ENCODE measurements at regions not wholly inside any gene's neighbourhood (a gene's known extent, or its start where the extent isn't known, plus 50 kb on each side); places are given as distances from the start of the nearest gene placed in this dataset.

DNA sequence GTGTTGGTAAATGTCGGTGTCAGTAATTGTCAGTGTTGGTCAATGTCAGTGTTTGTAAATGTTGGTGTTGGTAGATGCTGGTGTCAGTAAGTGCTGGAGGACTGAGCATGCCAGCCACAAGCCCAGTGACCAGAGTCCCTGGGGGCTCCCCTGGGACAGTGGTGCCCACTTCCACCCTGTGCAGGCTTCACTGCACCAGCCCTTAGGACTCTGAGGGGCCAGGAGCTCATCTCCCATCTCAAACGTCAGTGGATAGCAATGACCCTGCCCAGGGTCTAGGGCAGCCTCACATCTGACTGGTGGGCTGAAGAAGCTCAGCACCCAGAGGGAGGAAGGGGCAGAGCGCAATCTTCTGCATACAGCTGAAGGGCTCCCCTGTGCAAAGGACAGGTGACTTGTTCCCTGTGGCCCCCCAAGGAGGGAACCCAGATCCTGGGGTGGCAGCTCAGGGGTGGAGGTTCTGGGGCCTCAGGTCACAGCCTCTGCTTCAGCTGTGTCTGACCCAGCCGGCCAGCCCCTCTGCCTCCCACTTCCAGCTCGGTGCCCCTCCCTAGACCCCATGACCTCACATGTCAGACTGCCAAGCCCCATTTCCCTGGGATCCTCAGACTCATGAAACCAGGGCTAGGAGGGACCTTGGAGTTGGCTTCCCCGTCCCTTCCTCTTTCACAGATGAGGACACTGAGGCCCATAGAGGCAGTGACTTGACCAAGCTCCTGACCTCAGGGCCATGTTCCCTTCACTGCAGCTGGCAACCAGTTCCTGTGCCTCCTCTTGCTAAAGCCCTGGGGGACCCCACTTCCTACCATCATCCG lies 138.4 kb downstream of the CRYBB2 start:
- TF ChIP-seq, protein P1, sequence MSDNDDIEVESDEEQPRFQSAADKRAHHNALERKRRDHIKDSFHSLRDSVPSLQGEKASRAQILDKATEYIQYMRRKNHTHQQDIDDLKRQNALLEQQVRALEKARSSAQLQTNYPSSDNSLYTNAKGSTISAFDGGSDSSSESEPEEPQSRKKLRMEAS (IDR thresholded peaks at IDR 0.05), result no peak
- TF ChIP-seq, protein P2, sequence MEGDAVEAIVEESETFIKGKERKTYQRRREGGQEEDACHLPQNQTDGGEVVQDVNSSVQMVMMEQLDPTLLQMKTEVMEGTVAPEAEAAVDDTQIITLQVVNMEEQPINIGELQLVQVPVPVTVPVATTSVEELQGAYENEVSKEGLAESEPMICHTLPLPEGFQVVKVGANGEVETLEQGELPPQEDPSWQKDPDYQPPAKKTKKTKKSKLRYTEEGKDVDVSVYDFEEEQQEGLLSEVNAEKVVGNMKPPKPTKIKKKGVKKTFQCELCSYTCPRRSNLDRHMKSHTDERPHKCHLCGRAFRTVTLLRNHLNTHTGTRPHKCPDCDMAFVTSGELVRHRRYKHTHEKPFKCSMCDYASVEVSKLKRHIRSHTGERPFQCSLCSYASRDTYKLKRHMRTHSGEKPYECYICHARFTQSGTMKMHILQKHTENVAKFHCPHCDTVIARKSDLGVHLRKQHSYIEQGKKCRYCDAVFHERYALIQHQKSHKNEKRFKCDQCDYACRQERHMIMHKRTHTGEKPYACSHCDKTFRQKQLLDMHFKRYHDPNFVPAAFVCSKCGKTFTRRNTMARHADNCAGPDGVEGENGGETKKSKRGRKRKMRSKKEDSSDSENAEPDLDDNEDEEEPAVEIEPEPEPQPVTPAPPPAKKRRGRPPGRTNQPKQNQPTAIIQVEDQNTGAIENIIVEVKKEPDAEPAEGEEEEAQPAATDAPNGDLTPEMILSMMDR (IDR thresholded peaks at IDR 0.05; ENCODE audit: low read depth, low read length, missing input control), result no peak
- no peak for TF ChIP-seq YY1 (IDR thresholded peaks at IDR 0.05)
- TF ChIP-seq, protein P3, sequence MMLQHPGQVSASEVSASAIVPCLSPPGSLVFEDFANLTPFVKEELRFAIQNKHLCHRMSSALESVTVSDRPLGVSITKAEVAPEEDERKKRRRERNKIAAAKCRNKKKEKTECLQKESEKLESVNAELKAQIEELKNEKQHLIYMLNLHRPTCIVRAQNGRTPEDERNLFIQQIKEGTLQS (IDR thresholded peaks at IDR 0.05), result no peak
